Gastroesophageal sphincter (tissue), 4 donors: ENCODE measurements at regions not wholly inside any gene's neighbourhood (a gene's known extent, or its start where the extent isn't known, plus 50 kb on each side); places are given as distances from the start of the nearest gene placed in this dataset.

Source experiments
- ATAC-seq: fragments of 150-250 bp; one replicate; pipeline ENCODE4 v1.9.1; 2016; ENCODE audit warnings: mild to moderate bottlenecking, moderate library complexity
- H3K27ac ChIP-seq, 4 donors: fragments of 200-600 bp; sonication (generic) in 3 of 4; 1 replicate in 3 of 4; 2 replicates in 1 of 4; pipeline ENCODE4 v1.5.1; 2016 to 2019
- H3K27me3 ChIP-seq: fragments of 200-600 bp; sonication (generic); one replicate; pipeline ENCODE4 v1.5.1; 2019
- H3K36me3 ChIP-seq, 2 donors: fragments of 200-600 bp; sonication (generic); one replicate each; pipeline ENCODE4 v1.5.1; 2019; ENCODE audit warnings: control low read depth in 1 of 2
- H3K4me1 ChIP-seq, 3 donors: fragments of 200-600 bp; sonication (generic); 1 replicate in 2 of 3; 2 replicates in 1 of 3; pipeline ENCODE4 v1.5.1; 2016 to 2019; ENCODE audit warnings: control low read depth in 2 of 3
- H3K4me3 ChIP-seq, 2 donors: fragments of 200-600 bp; sonication (generic); one replicate each; pipeline ENCODE4 v1.5.1; 2019; ENCODE audit warnings: mild to moderate bottlenecking in 1 of 2, moderate library complexity in 1 of 2
- H3K9me3 ChIP-seq, 3 donors: fragments of 200-600 bp; sonication (generic); one replicate each; pipeline ENCODE4 v1.5.1; 2017 to 2019; ENCODE audit warnings: control low read depth in 2 of 3
- CTCF ChIP-seq, 4 experiments: fragments of 200-600 bp in 2 of 4; fragments of 450-650 bp in 2 of 4; sonication (generic) in 1 of 4; IDR thresholded peaks; one replicate each; pipeline ENCODE4 v1.5.1; 2017 to 2019; ENCODE audit warnings: antibody characterized with exemption in 4 of 4, mild to moderate bottlenecking in 2 of 4, moderate library complexity in 2 of 4
- EP300 ChIP-seq: sonication (generic); formaldehyde crosslinking; IDR thresholded peaks from one replicate; pipeline ENCODE4 v1.6.1; 2017; ENCODE audit warnings: antibody characterized with exemption, mild to moderate bottlenecking
- POLR2A ChIP-seq, 2 donors: fragments of 450-650 bp; IDR thresholded peaks; one replicate each; pipeline ENCODE4 v1.6.1; 2017; ENCODE audit warnings: antibody characterized with exemption in 2 of 2, mild to moderate bottlenecking in 2 of 2, moderate library complexity in 1 of 2
- POLR2AphosphoS5 ChIP-seq: sonication (generic); formaldehyde crosslinking; IDR thresholded peaks from one replicate; pipeline ENCODE4 v1.6.1; 2017; ENCODE audit warnings: antibody characterized with exemption
- WGBS, 2 donors: methylation state at CpG; one replicate each; pipeline ENCODE4 v1.1.5; 2018; ENCODE audit warnings: low coverage in 1 of 2; 5-methylcytosine and 5-hydroxymethylcytosine counted together

DNA sequence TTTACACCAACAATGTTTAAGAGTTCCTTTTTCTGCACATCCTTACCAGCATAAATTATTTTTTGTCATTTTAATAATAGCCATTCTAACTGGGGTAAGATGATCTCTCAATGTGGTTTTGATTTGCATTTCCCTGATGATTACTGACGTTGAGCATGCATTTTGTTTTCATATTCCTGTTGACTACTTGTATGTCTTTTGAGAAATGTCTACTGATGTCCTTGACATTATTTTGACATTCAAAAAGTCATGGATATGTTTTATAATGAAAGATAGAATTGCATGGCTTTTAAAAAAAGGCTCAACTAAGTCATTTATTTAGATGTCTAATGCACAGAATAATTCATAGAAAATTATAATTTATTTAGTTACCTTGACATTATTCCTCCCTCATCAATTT is 381.6 kb upstream of the C9orf72 start:
- no peak overlapping the region for H3K27ac ChIP-seq
- H3K9me3 ChIP-seq: no peaks in the 10 kb centered on the region
- H3K4me3 ChIP-seq: no peak overlapping the region
- no peaks in the 10 kb centered on the region for H3K27me3 ChIP-seq
- H3K4me1 ChIP-seq: no peaks in the 10 kb centered on the region
- no peak for ATAC-seq
- WGBS, 2 donors: 40 to 67% methylated on average over 1 of the region's 1 CpG
- no peaks in the 10 kb centered on the region for H3K36me3 ChIP-seq
- TF ChIP-seq CTCF (IDR thresholded peaks at IDR 0.05): no peak
- no peak for TF ChIP-seq POLR2AphosphoS5

GRCh38 chr9:27963836-27964235 is 390.6 kb upstream of the C9orf72 start:
- H3K27ac ChIP-seq: no peak overlapping the region
- H3K4me3 ChIP-seq: no peak overlapping the region
- H3K9me3 ChIP-seq: no peaks in the 10 kb centered on the region
- H3K36me3 ChIP-seq: no peaks in the 10 kb centered on the region
- TF ChIP-seq CTCF (IDR thresholded peaks at IDR 0.05) (no peak), POLR2AphosphoS5 (no peak), POLR2A (IDR thresholded peaks at IDR 0.05) (no peak), EP300 (no peak)
- H3K4me1 ChIP-seq: no peaks in the 10 kb centered on the region
- no peaks in the 10 kb centered on the region for H3K27me3 ChIP-seq
- ATAC-seq: no peak

DNA sequence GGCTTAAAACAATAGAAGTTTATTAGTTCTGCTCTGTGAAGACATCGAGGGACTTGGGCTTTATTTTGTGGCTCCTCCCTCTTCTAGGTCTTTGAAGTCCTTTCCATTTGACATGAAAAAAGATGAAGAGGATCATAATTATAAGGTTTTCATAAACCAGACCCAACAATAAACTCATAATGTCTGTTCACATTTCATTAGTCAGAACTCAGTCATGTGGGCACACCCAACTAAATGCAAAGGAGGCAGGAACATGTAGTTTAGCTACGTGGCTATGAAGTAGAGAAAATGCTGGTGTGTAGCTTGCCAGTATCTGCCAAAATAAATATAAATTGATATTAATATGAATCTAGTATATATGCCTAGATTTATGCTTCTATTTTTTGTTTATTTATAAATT is 393.9 kb upstream of the C9orf72 start:
- no peak for TF ChIP-seq CTCF (IDR thresholded peaks at IDR 0.05)
- no peak for TF ChIP-seq POLR2AphosphoS5
- no peak for TF ChIP-seq POLR2A (IDR thresholded peaks at IDR 0.05)
- no peak for TF ChIP-seq EP300
- no peaks in the 10 kb centered on the region for H3K9me3 ChIP-seq
- H3K36me3 ChIP-seq: no peaks in the 10 kb centered on the region
- H3K27ac ChIP-seq: no peak overlapping the region
- H3K4me1 ChIP-seq: no peaks in the 10 kb centered on the region
- 32 to 42% methylated on average over 2 of the region's 2 CpGs for WGBS, 2 donors
- H3K4me3 ChIP-seq: no peak overlapping the region
- ATAC-seq: no peak
- H3K27me3 ChIP-seq: no peaks in the 10 kb centered on the region

- 34 to 44% methylated on average over 2 to 3 of the region's 3 CpGs for WGBS, 2 donors
- no peaks in the 10 kb centered on the region for H3K9me3 ChIP-seq
- H3K27me3 ChIP-seq: no peaks in the 10 kb centered on the region
Observed at GRCh38 chr9:27977931-27978330, 404.6 kb upstream of the C9orf72 start.

DNA sequence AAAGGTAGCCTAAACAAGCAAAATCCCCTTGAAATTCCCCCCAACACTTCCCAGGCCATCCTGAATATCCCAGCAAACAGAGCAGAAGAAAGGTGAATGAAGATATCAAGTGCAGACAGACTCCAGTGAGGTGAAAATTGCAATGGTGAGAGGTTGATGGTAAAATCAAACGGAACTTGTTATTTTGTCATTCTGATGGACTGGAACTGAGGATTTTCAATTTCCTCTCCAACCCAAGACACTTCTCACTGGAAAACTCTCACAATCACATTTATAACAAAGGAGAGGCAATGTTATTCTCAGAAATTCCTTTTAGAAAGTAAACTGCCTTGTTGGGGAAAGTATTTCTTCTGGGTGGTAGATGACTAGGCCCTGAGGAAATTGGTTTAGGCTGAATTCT is 412.4 kb upstream of the C9orf72 start:
- Histone ChIP-seq H3K36me3 (no peaks in the 10 kb centered on the region), H3K4me3 (no peak overlapping the region), H3K9me3 (no peaks in the 10 kb centered on the region), H3K27me3 (no peaks in the 10 kb centered on the region), H3K4me1 (no peaks in the 10 kb centered on the region), H3K27ac (no peak overlapping the region)
- no peak for ATAC-seq
- no peak for TF ChIP-seq POLR2A (IDR thresholded peaks at IDR 0.05)
- TF ChIP-seq POLR2AphosphoS5: no peak
- TF ChIP-seq CTCF (IDR thresholded peaks at IDR 0.05): no peak
- no peak for TF ChIP-seq EP300
- 71 to 82% methylated on average over 1 of the region's 1 CpG for WGBS, 2 donors

More at GRCh38 chr9:27977931-27978330, 404.6 kb upstream of the C9orf72 start:
- TF ChIP-seq POLR2AphosphoS5: no peak
- TF ChIP-seq EP300: no peak
- no peak for TF ChIP-seq POLR2A (IDR thresholded peaks at IDR 0.05)
- TF ChIP-seq CTCF (IDR thresholded peaks at IDR 0.05): no peak
- no peaks in the 10 kb centered on the region for H3K36me3 ChIP-seq
- no peak for ATAC-seq
- H3K27ac ChIP-seq: no peak overlapping the region
- H3K4me3 ChIP-seq: no peak overlapping the region
- H3K4me1 ChIP-seq: no peaks in the 10 kb centered on the region
